H1 (cell line): ENCODE measurements at regions not wholly inside any gene's neighbourhood (a gene's known extent, or its start where the extent isn't known, plus 50 kb on each side); places are given as distances from the start of the nearest gene placed in this dataset.

ENCODE experiments used
- CTCF ChIA-PET: fragments of 300-600 bp; sonication (Branson Sonifier 250); formaldehyde crosslinking; loops from one replicate; lab custom pipeline; 2021; ENCODE audit not compliant: partially characterized antibody; lab: Charles Lee
- POLR2A ChIA-PET: fragments of 300-600 bp; sonication (Branson Sonifier 250); formaldehyde crosslinking; loops from one replicate; lab custom pipeline; 2021; ENCODE audit warnings: inconsistent platforms; ENCODE audit not compliant: partially characterized antibody; lab: Charles Lee
- DNase-seq, 2 experiments: peaks; one replicate each; pipeline versions ENCODE4 v3.0.0 to v3.0.0-alpha.2; 2010 to 2022; ENCODE audit warnings: low spot score in 2 of 2, low read depth in 1 of 2, mixed read lengths in 1 of 2
- FAIRE-seq: peaks from 2 replicates; lab custom pipeline; 2011; peaks lifted over from hg19 to GRCh38; lab: Jason Lieb, UNC
- H2AFZ ChIP-seq: 2 replicates; pipeline ENCODE4 v1.8.1; 2012; ENCODE audit warnings: low read length, inconsistent platforms
- H2AK5ac ChIP-seq: 2 replicates; pipeline ENCODE4 v1.6.1; 2013; ENCODE audit warnings: low read depth, low read length
- H2BK120ac ChIP-seq: replicated peaks from 2 replicates; pipeline ENCODE3; 2013; ENCODE audit warnings: low read depth, low read length, inconsistent platforms
- H2BK12ac ChIP-seq: 2 replicates; pipeline ENCODE4 v1.6.1; 2013; ENCODE audit warnings: low read depth, low read length
- H2BK15ac ChIP-seq: 2 replicates; pipeline ENCODE4 v1.6.1; 2013; ENCODE audit warnings: low read length
- H2BK20ac ChIP-seq: 2 replicates; pipeline ENCODE4 v1.6.1; 2013; ENCODE audit warnings: low read length
- H2BK5ac ChIP-seq: 2 replicates; pipeline ENCODE4 v1.6.1; 2013; ENCODE audit warnings: low read depth, low read length
- H3K14ac ChIP-seq: 2 replicates; pipeline ENCODE4 v1.6.1; 2013; ENCODE audit warnings: inconsistent platforms; ENCODE audit not compliant: insufficient read length
- H3K18ac ChIP-seq: 2 replicates; pipeline ENCODE4 v1.6.1; 2013; ENCODE audit warnings: low read length; ENCODE audit errors: extremely low read depth
- H3K23ac ChIP-seq: 2 replicates; pipeline ENCODE4 v1.6.1; 2013; ENCODE audit warnings: inconsistent platforms; ENCODE audit not compliant: insufficient read length
- H3K23me2 ChIP-seq: 2 replicates; pipeline ENCODE4 v1.6.1; 2013; ENCODE audit warnings: low read depth, low read length
- H3K27ac ChIP-seq: 2 replicates; pipeline ENCODE4 v1.6.1; 2011; ENCODE audit warnings: low read depth, low read length, inconsistent platforms
- H3K27me3 ChIP-seq, 4 experiments: replicated peaks in 1 of 4; 1 replicate in 1 of 4; 2 replicates in 3 of 4; pipeline versions ENCODE4 v1.6.1 to v1.8.1; 2011 to 2013; ENCODE audit warnings: low read length in 3 of 4, mild to moderate bottlenecking in 3 of 4, inconsistent platforms in 2 of 4, mixed read lengths in 2 of 4, moderate library complexity in 1 of 4; ENCODE audit not compliant: control insufficient read depth in 3 of 4, insufficient read depth in 3 of 4; ENCODE audit errors: extremely low read depth in 1 of 4
- H3K36me3 ChIP-seq, 4 experiments: 2 replicates each; pipeline versions ENCODE4 v1.6.1 to v1.8.1; 2011 to 2013; ENCODE audit warnings: mild to moderate bottlenecking in 4 of 4, low read length in 3 of 4, moderate library complexity in 2 of 4, control low read depth in 1 of 4, inconsistent platforms in 1 of 4; ENCODE audit not compliant: insufficient read depth in 4 of 4, control insufficient read depth in 2 of 4
- H3K4ac ChIP-seq: replicated peaks from 2 replicates; pipeline ENCODE3; 2013; ENCODE audit warnings: low read length, low read depth, mixed read lengths, inconsistent platforms; ENCODE audit not compliant: insufficient read length
- H3K4me1 ChIP-seq, 4 experiments: replicated peaks in 1 of 4; 1 replicate in 1 of 4; 2 replicates in 3 of 4; pipeline versions ENCODE4 v1.6.1 to v1.8.1; 2011 to 2013; ENCODE audit warnings: low read length in 3 of 4, inconsistent platforms in 2 of 4, mixed read lengths in 1 of 4; ENCODE audit not compliant: insufficient read depth in 4 of 4, control insufficient read depth in 3 of 4
- H3K4me2 ChIP-seq, 2 experiments: 2 replicates each; pipeline versions ENCODE4 v1.6.1 to v1.8.1; 2011 to 2013; ENCODE audit warnings: low read depth in 2 of 2, low read length in 2 of 2, control low read depth in 1 of 2, inconsistent platforms in 1 of 2, mild to moderate bottlenecking in 1 of 2; ENCODE audit not compliant: insufficient read depth in 1 of 2
- H3K4me3 ChIP-seq, 4 experiments: fragments of 200-600, 300-600 bp in 1 of 4; sonication (generic), shearing (Covaris generic), sonication (Bioruptor Twin) in 1 of 4; 2 replicates each; pipeline versions ENCODE4 v1.5.1 to v1.8.1; 2011 to 2016; ENCODE audit warnings: low read length in 4 of 4, low read depth in 3 of 4, control low read depth in 2 of 4, inconsistent platforms in 2 of 4, mild to moderate bottlenecking in 2 of 4, mixed read lengths in 1 of 4, moderate library complexity in 1 of 4; ENCODE audit not compliant: insufficient read depth in 2 of 4; ENCODE audit errors: extremely low read depth in 1 of 4
- H3K56ac ChIP-seq: replicated peaks from 2 replicates; pipeline ENCODE3; 2013; ENCODE audit warnings: low read depth, mild to moderate bottlenecking, mixed read lengths, low read length, inconsistent platforms; ENCODE audit not compliant: insufficient read length
- H3K79me1 ChIP-seq: 2 replicates; pipeline ENCODE4 v1.6.1; 2013; ENCODE audit warnings: low read depth, low read length, control low read depth
- H3K79me2 ChIP-seq, 2 experiments: 2 replicates each; pipeline versions ENCODE4 v1.6.1 to v1.8.1; 2012 to 2013; ENCODE audit warnings: low read length in 2 of 2, mild to moderate bottlenecking in 2 of 2, inconsistent platforms in 1 of 2; ENCODE audit not compliant: insufficient read depth in 2 of 2, control insufficient read depth in 1 of 2
- H3K9ac ChIP-seq, 4 experiments: replicated peaks in 1 of 4; 1 replicate in 1 of 4; 2 replicates in 3 of 4; pipeline versions ENCODE4 v1.6.1 to v1.8.1; 2011 to 2013; ENCODE audit warnings: low read depth in 3 of 4, low read length in 3 of 4, control low read depth in 2 of 4, mild to moderate bottlenecking in 2 of 4, moderate library complexity in 2 of 4, inconsistent platforms in 1 of 4; ENCODE audit errors: extremely low read depth in 1 of 4
- H3K9me3 ChIP-seq, 2 experiments: 2 replicates each; pipeline versions ENCODE4 v1.6.1 to v1.8.1; 2012 to 2013; ENCODE audit warnings: mild to moderate bottlenecking in 2 of 2, moderate library complexity in 2 of 2, control low read depth in 1 of 2, inconsistent platforms in 1 of 2, low read depth in 1 of 2, low read length in 1 of 2, mixed read lengths in 1 of 2; ENCODE audit not compliant: insufficient read depth in 2 of 2
- H4K20me1 ChIP-seq, 2 experiments: replicated peaks in 1 of 2; 2 replicates each; pipeline versions ENCODE3 to v1.8.1; 2011 to 2013; ENCODE audit warnings: inconsistent platforms in 2 of 2, low read length in 2 of 2, mild to moderate bottlenecking in 1 of 2; ENCODE audit not compliant: insufficient read depth in 2 of 2, control insufficient read depth in 1 of 2
- H4K5ac ChIP-seq: 2 replicates; pipeline ENCODE4 v1.6.1; 2013; ENCODE audit warnings: low read length, low read depth, mixed read lengths, inconsistent platforms; ENCODE audit not compliant: insufficient read length
- H4K8ac ChIP-seq: 2 replicates; pipeline ENCODE4 v1.8.0; 2013; ENCODE audit warnings: mild to moderate bottlenecking, moderate library complexity, low read length, inconsistent platforms; ENCODE audit not compliant: insufficient read depth; ENCODE audit errors: extremely low read depth
- H4K91ac ChIP-seq: replicated peaks from 2 replicates; pipeline ENCODE3; 2013; ENCODE audit warnings: low read length, mixed read lengths, inconsistent platforms; ENCODE audit not compliant: insufficient read length
- BRCA1 ChIP-seq: IDR thresholded peaks from 2 replicates; pipeline ENCODE4 v1.6.1; 2012; ENCODE audit warnings: low read depth, low read length, improper control_type of control experiment
- HDAC2 ChIP-seq, 2 experiments: fragments of 300-600 bp in 1 of 2; sonication (generic) in 1 of 2; IDR thresholded peaks; 2 replicates each; pipeline ENCODE4 v1.6.1; 2011 to 2012; ENCODE audit warnings: low read depth in 2 of 2, low read length in 2 of 2, mild to moderate bottlenecking in 2 of 2, moderate library complexity in 2 of 2, borderline replicate concordance in 1 of 2, inconsistent platforms in 1 of 2
- WGBS, 2 experiments: shearing (Covaris generic) in 1 of 2; methylation state at CpG; one replicate each; pipeline versions ENCODE4 v1.1.6 to v1.1.7; 2013 to 2015; ENCODE audit warnings: low lambda C conversion rate in 2 of 2, mixed read lengths in 2 of 2, inconsistent platforms in 1 of 2, low coverage in 1 of 2, missing lambda C conversion rate in 1 of 2; ENCODE audit not compliant: insufficient replicate concordance in 2 of 2, insufficient coverage in 1 of 2, insufficient read length in 1 of 2; ENCODE audit errors: extremely low coverage in 1 of 2, missing lambda C conversion rate in 1 of 2; 5-methylcytosine and 5-hydroxymethylcytosine counted together

GRCh38 chr3:16720367-16720940 lies 115.2 kb upstream of the DAZL start:
- Histone ChIP-seq H3K27me3 (no peaks in the 10 kb centered on the region), H2BK15ac (no peak overlapping the region), H4K8ac (no peak overlapping the region), H2BK5ac (no peak overlapping the region), H2BK12ac (no peak overlapping the region), H3K56ac (no peak overlapping the region), H3K79me1 (no peaks in the 10 kb centered on the region), H4K91ac (no peak overlapping the region), H2AFZ (no peak overlapping the region), H2BK20ac (no peak overlapping the region), H4K20me1 (no peaks in the 10 kb centered on the region), H3K4me2 (no peak overlapping the region), H3K36me3 (no peaks in the 10 kb centered on the region), H3K4me1 (peaks cover 0 to 8% (median under 1%) of the 10 kb centered on the region in 4 experiments; a peak in 2 of 7 replicates), H3K4me3 (no peak overlapping the region), H3K14ac (no peak overlapping the region), H3K79me2 (no peaks in the 10 kb centered on the region), H3K23ac (no peak overlapping the region), H2BK120ac (no peak overlapping the region), H3K9me3 (no peaks in the 10 kb centered on the region), H3K27ac (no peak overlapping the region), H3K23me2 (no peaks in the 10 kb centered on the region), H3K9ac (no peak overlapping the region), H3K18ac (no peak overlapping the region), H4K5ac (no peak overlapping the region), H3K4ac (no peak overlapping the region), H2AK5ac (no peak overlapping the region)
- WGBS, 2 experiments: 73% methylated on average over 3 of the region's 3 CpGs; no CpG with 5 or more reads in 1 of the 2 experiments
- ChIA-PET CTCF (no interaction called here), POLR2A (interaction anchor here (1.5 kb wide), 1 partner anchor 62 kb away, joined by 4 read pairs; no protein-coding TSS in a partner anchor)
- FAIRE-seq: no peak
- DNase-seq: no peak
- TF ChIP-seq BRCA1 (no peak), HDAC2 (IDR thresholded peaks at IDR 0.05; ENCODE audit: borderline replicate concordance in 1 of 2, low read depth in 2 of 2, low read length in 2 of 2) (no peak)
